Gastroesophageal sphincter (tissue), 4 donors: ENCODE measurements at regions not wholly inside any gene's neighbourhood (a gene's known extent, or its start where the extent isn't known, plus 50 kb on each side); places are given as distances from the start of the nearest gene placed in this dataset.

Source experiments
- ATAC-seq: fragments of 150-250 bp; one replicate; pipeline ENCODE4 v1.9.1; 2016; ENCODE audit warnings: mild to moderate bottlenecking, moderate library complexity
- H3K27ac ChIP-seq, 4 donors: fragments of 200-600 bp; sonication (generic) in 3 of 4; 1 replicate in 3 of 4; 2 replicates in 1 of 4; pipeline ENCODE4 v1.5.1; 2016 to 2019
- H3K27me3 ChIP-seq: fragments of 200-600 bp; sonication (generic); one replicate; pipeline ENCODE4 v1.5.1; 2019
- H3K36me3 ChIP-seq, 2 donors: fragments of 200-600 bp; sonication (generic); one replicate each; pipeline ENCODE4 v1.5.1; 2019; ENCODE audit warnings: control low read depth in 1 of 2
- H3K4me1 ChIP-seq, 3 donors: fragments of 200-600 bp; sonication (generic); 1 replicate in 2 of 3; 2 replicates in 1 of 3; pipeline ENCODE4 v1.5.1; 2016 to 2019; ENCODE audit warnings: control low read depth in 2 of 3
- H3K4me3 ChIP-seq, 2 donors: fragments of 200-600 bp; sonication (generic); one replicate each; pipeline ENCODE4 v1.5.1; 2019; ENCODE audit warnings: mild to moderate bottlenecking in 1 of 2, moderate library complexity in 1 of 2
- H3K9me3 ChIP-seq, 3 donors: fragments of 200-600 bp; sonication (generic); one replicate each; pipeline ENCODE4 v1.5.1; 2017 to 2019; ENCODE audit warnings: control low read depth in 2 of 3
- EP300 ChIP-seq: sonication (generic); formaldehyde crosslinking; IDR thresholded peaks from one replicate; pipeline ENCODE4 v1.6.1; 2017; ENCODE audit warnings: antibody characterized with exemption, mild to moderate bottlenecking
- POLR2A ChIP-seq, 2 donors: fragments of 450-650 bp; IDR thresholded peaks; one replicate each; pipeline ENCODE4 v1.6.1; 2017; ENCODE audit warnings: antibody characterized with exemption in 2 of 2, mild to moderate bottlenecking in 2 of 2, moderate library complexity in 1 of 2
- POLR2AphosphoS5 ChIP-seq: sonication (generic); formaldehyde crosslinking; IDR thresholded peaks from one replicate; pipeline ENCODE4 v1.6.1; 2017; ENCODE audit warnings: antibody characterized with exemption
- WGBS, 2 donors: methylation state at CpG; one replicate each; pipeline ENCODE4 v1.1.5; 2018; ENCODE audit warnings: low coverage in 1 of 2; 5-methylcytosine and 5-hydroxymethylcytosine counted together
- TF ChIP-seq, protein P1 (sequence below), 4 experiments: fragments of 200-600 bp in 2 of 4; fragments of 450-650 bp in 2 of 4; sonication (generic) in 1 of 4; IDR thresholded peaks; one replicate each; pipeline ENCODE4 v1.5.1; 2017 to 2019; ENCODE audit warnings: antibody characterized with exemption in 4 of 4, mild to moderate bottlenecking in 2 of 4, moderate library complexity in 2 of 4

DNA sequence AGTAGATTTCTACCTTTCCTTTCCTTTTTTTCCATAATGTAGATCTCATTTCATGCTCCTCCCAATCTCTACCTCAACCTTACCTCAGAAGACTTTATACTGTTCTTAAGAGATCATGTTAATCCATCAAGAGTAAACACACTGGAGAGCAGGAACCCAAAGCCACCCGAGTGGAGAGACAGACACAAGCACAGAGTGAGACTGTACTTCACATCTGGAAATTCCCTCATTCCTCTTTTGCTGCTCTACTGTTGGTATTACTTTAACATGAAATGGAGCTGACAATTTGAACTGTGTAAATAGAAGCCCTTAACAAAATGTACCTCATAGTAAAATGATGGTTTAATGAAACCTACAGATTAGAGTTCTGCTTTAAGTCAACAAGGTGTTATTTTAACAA, 105.7 kb upstream of the RASGEF1B start:
- H3K4me1 ChIP-seq, result no peaks in the 10 kb centered on the region
- WGBS, 2 donors, result 20 to 36% methylated on average over 1 of the region's 1 CpG
- no peaks in the 10 kb centered on the region for H3K27me3 ChIP-seq
- H3K9me3 ChIP-seq, result peaks cover 0 to 7% (median 0%) of the 10 kb centered on the region in 3 donors
- no peaks in the 10 kb centered on the region for H3K36me3 ChIP-seq
- H3K27ac ChIP-seq, result no peak overlapping the region
- H3K4me3 ChIP-seq, result no peak overlapping the region
- no peak for TF ChIP-seq POLR2AphosphoS5
- TF ChIP-seq EP300, result no peak
- no peak for TF ChIP-seq POLR2A (IDR thresholded peaks at IDR 0.05)
- TF ChIP-seq, protein P1, sequence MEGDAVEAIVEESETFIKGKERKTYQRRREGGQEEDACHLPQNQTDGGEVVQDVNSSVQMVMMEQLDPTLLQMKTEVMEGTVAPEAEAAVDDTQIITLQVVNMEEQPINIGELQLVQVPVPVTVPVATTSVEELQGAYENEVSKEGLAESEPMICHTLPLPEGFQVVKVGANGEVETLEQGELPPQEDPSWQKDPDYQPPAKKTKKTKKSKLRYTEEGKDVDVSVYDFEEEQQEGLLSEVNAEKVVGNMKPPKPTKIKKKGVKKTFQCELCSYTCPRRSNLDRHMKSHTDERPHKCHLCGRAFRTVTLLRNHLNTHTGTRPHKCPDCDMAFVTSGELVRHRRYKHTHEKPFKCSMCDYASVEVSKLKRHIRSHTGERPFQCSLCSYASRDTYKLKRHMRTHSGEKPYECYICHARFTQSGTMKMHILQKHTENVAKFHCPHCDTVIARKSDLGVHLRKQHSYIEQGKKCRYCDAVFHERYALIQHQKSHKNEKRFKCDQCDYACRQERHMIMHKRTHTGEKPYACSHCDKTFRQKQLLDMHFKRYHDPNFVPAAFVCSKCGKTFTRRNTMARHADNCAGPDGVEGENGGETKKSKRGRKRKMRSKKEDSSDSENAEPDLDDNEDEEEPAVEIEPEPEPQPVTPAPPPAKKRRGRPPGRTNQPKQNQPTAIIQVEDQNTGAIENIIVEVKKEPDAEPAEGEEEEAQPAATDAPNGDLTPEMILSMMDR (IDR thresholded peaks at IDR 0.05), result no peak
- no peak for ATAC-seq

DNA sequence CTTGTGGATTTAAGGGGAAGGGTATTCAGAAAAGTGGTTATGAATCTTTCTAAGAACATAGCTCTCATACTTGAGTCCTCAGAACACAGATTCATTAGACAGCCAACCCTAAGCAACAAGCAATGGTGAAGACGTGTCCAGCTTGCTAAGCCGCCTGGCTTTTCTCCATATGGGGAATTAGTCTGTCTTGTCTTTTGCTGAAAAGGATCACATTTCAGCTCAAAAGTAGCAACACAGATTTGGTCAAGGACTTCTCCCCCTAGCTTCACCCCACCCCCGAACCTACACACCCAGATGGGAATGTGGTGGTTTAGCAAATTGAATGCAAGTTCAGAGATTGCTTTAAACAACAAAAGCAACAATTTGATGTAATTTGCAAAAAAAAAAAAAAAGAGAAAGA, 103.3 kb upstream of the RASGEF1B start:
- no peaks in the 10 kb centered on the region for H3K9me3 ChIP-seq
- no peak overlapping the region for H3K27ac ChIP-seq
- H3K27me3 ChIP-seq, result no peaks in the 10 kb centered on the region
- no peak overlapping the region for H3K4me3 ChIP-seq
- ATAC-seq, result no peak
- 76 to 80% methylated on average over 2 to 3 of the region's 3 CpGs for WGBS, 2 donors
- no peaks in the 10 kb centered on the region for H3K4me1 ChIP-seq
- TF ChIP-seq, protein P1 (IDR thresholded peaks at IDR 0.05), result no peak
- TF ChIP-seq EP300 (no peak), POLR2AphosphoS5 (no peak), POLR2A (IDR thresholded peaks at IDR 0.05) (no peak)
- H3K36me3 ChIP-seq, result no peaks in the 10 kb centered on the region

DNA sequence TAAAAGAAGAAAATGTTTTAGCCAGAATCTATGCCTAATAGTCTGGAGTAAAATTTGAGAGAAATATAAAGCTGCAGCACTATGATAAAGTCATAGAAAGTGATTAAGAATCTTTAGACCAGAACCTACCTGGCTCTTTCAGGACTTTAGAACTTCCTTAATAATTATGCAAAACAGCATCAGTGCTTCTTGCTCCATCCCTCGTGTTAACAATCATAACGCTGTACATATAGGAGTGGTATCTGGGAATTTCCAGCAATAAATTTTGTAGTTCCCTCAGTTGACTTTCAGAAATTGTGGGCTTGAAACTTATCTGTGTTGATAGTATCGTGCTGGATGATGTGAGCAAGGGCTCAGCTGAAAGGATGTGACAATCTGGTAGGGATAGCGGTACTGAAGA, 102.1 kb upstream of the RASGEF1B start:
- Histone ChIP-seq H3K27ac (no peak overlapping the region), H3K9me3 (no peaks in the 10 kb centered on the region), H3K36me3 (no peaks in the 10 kb centered on the region), H3K27me3 (no peaks in the 10 kb centered on the region), H3K4me1 (no peaks in the 10 kb centered on the region), H3K4me3 (no peak overlapping the region)
- ATAC-seq, result no peak
- no peak for TF ChIP-seq POLR2A (IDR thresholded peaks at IDR 0.05)
- TF ChIP-seq, protein P1 (IDR thresholded peaks at IDR 0.05), result no peak
- no peak for TF ChIP-seq POLR2AphosphoS5
- no peak for TF ChIP-seq EP300
- WGBS, 2 donors, result 77 to 92% methylated on average over 2 to 4 of the region's 4 CpGs

DNA sequence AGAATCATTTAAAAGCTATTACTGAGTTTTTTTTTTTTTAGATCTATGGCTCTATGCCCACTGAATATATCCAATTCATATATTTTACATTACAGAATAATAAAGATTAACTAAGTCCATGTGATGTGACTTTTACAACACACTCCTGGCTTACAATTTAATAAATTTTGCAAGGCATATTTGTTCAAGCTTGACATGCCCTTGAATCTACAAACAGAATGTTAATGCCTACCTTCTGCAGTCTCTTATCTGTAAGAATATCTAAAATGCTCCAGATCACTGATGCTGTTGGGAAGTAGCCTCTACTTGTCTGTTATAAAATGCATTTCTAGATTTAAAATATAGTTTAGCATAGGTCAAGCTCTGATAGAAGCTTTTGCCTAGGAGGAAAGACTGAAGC, 100.7 kb upstream of the RASGEF1B start:
- TF ChIP-seq POLR2AphosphoS5 (no peak), EP300 (no peak)
- Histone ChIP-seq H3K4me3 (no peak overlapping the region), H3K36me3 (no peaks in the 10 kb centered on the region), H3K27me3 (no peaks in the 10 kb centered on the region), H3K27ac (no peak overlapping the region), H3K4me1 (no peaks in the 10 kb centered on the region), H3K9me3 (no peaks in the 10 kb centered on the region)
- no peak for ATAC-seq

DNA sequence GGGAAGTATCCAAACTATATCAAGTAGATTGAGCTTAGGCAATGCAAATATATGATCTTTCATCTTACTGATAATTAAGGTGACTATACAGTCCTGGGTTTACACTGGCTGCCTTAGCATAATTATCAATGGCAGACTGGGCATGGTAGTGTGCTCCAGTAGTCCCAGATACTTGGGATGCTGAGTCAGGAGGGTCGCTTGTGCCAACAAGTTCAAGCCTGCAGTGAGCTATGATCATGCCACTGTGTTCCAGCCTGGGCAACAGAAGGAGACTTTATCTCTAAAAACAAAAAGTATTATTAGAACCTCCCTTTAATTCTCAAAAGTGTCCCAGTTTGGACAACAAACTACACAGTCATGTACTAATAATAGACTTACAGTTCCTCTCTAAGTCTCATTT, 99.4 kb upstream of the RASGEF1B start:
- no peaks in the 10 kb centered on the region for H3K27me3 ChIP-seq
- ATAC-seq, result no peak
- WGBS, 2 donors, result 67 to 100% methylated on average over 1 of the region's 1 CpG

More for the DNA sequence above, 99.4 kb upstream of the RASGEF1B start:
- no peak overlapping the region for H3K27ac ChIP-seq
- TF ChIP-seq, protein P1 (IDR thresholded peaks at IDR 0.05), result no peak
- TF ChIP-seq POLR2AphosphoS5 (no peak), POLR2A (IDR thresholded peaks at IDR 0.05) (no peak), EP300 (no peak)
- H3K4me1 ChIP-seq, result peaks cover 0 to 9% (median 0%) of the 10 kb centered on the region in 3 donors
- no peaks in the 10 kb centered on the region for H3K9me3 ChIP-seq
- no peaks in the 10 kb centered on the region for H3K36me3 ChIP-seq
- no peak overlapping the region for H3K4me3 ChIP-seq
